ENCODE measurements at regions not wholly inside any gene's neighbourhood (a gene's known extent, or its start where the extent isn't known, plus 50 kb on each side); places are given as distances from the start of the nearest gene placed in this dataset.
"Not testable (repeated sequence)": the region's sequence is repeated elsewhere in the genome, so short reads cannot be mapped to it uniquely, and the experiment has no call there.

GRCh38 chr20:25774711-25775110 lies 78.1 kb upstream of the ZNF337 start:
- TF ChIP-seq, protein P1, sequence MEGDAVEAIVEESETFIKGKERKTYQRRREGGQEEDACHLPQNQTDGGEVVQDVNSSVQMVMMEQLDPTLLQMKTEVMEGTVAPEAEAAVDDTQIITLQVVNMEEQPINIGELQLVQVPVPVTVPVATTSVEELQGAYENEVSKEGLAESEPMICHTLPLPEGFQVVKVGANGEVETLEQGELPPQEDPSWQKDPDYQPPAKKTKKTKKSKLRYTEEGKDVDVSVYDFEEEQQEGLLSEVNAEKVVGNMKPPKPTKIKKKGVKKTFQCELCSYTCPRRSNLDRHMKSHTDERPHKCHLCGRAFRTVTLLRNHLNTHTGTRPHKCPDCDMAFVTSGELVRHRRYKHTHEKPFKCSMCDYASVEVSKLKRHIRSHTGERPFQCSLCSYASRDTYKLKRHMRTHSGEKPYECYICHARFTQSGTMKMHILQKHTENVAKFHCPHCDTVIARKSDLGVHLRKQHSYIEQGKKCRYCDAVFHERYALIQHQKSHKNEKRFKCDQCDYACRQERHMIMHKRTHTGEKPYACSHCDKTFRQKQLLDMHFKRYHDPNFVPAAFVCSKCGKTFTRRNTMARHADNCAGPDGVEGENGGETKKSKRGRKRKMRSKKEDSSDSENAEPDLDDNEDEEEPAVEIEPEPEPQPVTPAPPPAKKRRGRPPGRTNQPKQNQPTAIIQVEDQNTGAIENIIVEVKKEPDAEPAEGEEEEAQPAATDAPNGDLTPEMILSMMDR (conservative IDR thresholded peaks at IDR 0.05; ENCODE audit: low read depth in 2 of 2), result not testable (repeated sequence)
- not testable (repeated sequence) for TF ChIP-seq ZNF114 (CRISPR knock-in tag; IDR thresholded peaks at IDR 0.05)

Data from GM23338 (cell line).